HEK293 (cell line): ENCODE measurements at regions not wholly inside any gene's neighbourhood (a gene's known extent, or its start where the extent isn't known, plus 50 kb on each side); places are given as distances from the start of the nearest gene placed in this dataset.

ENCODE experiments used
- GLI4 ChIP-seq: fragments of 450-650 bp; formaldehyde crosslinking; IDR thresholded peaks from 2 replicates; pipeline ENCODE4 v1.5.1; 2016; ENCODE audit warnings: missing biosample characterization, missing genetic modification characterization
- KLF16 ChIP-seq: fragments of 450-650 bp; formaldehyde crosslinking; IDR thresholded peaks from 2 replicates; pipeline ENCODE4 v1.5.1; 2017; ENCODE audit warnings: missing biosample characterization, missing genetic modification characterization
- REST ChIP-seq: fragments of 450-650 bp; formaldehyde crosslinking; IDR thresholded peaks from 2 replicates; pipeline ENCODE4 v1.5.1; 2016; ENCODE audit warnings: missing biosample characterization, missing genetic modification characterization
- ZBTB17 ChIP-seq: fragments of 450-650 bp; formaldehyde crosslinking; IDR thresholded peaks from 2 replicates; pipeline ENCODE4 v1.5.1; 2016; ENCODE audit warnings: missing biosample characterization, missing genetic modification characterization
- ZEB2 ChIP-seq: fragments of 450-650 bp; formaldehyde crosslinking; IDR thresholded peaks from 2 replicates; pipeline ENCODE4 v1.5.1; 2016; ENCODE audit warnings: missing biosample characterization, missing genetic modification characterization
- ZFP3 ChIP-seq: fragments of 450-650 bp; formaldehyde crosslinking; IDR thresholded peaks from 2 replicates; pipeline ENCODE4 v1.5.1; 2016; ENCODE audit warnings: low read depth, missing biosample characterization, missing genetic modification characterization
- ZNF274 ChIP-seq, 2 experiments: fragments of 200-500 bp in 1 of 2; fragments of 450-650 bp in 1 of 2; sonication (Bioruptor generic) in 1 of 2; formaldehyde crosslinking in 1 of 2; IDR thresholded peaks; 2 replicates each; pipeline versions ENCODE4 v1.5.1 to v1.6.1; 2014 to 2016; ENCODE audit warnings: borderline replicate concordance in 1 of 2, inconsistent platforms in 1 of 2, low read length in 1 of 2, missing biosample characterization in 1 of 2, missing genetic modification characterization in 1 of 2
- ZNF639 ChIP-seq: fragments of 450-650 bp; formaldehyde crosslinking; IDR thresholded peaks from 2 replicates; pipeline ENCODE4 v1.5.1; 2016; ENCODE audit warnings: missing biosample characterization, missing genetic modification characterization
- ZNF701 ChIP-seq: fragments of 450-650 bp; formaldehyde crosslinking; IDR thresholded peaks from 2 replicates; pipeline ENCODE4 v1.5.1; 2016; ENCODE audit warnings: missing biosample characterization, missing genetic modification characterization
- TF ChIP-seq, protein P1 (sequence below): fragments of 450-650 bp; formaldehyde crosslinking; IDR thresholded peaks from 2 replicates; pipeline ENCODE4 v1.5.1; 2016; ENCODE audit warnings: missing biosample characterization, missing genetic modification characterization
- TF ChIP-seq, protein P2 (sequence below): fragments of 450-650 bp; formaldehyde crosslinking; IDR thresholded peaks from 2 replicates; pipeline ENCODE4 v1.5.1; 2016; ENCODE audit warnings: missing biosample characterization, missing genetic modification characterization, low read depth

DNA sequence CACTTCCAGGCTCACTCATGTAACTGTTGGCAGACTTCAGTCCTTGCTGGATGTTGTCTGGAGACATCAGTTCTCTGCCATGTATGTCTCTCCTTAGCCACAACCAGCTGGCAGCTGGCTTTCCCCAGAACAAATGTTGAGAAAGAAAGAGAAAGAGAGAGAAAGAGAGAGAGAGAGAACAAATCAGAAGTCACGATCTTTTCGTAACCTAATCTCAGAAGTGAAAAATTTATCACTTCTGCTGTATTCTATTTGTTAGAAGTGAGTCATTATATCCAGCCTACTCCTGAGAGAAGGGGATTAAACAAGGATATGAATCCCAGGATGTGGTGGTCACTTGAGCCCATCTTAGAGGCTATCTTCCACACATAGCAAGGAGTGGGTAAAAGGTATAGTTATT is 101.2 kb downstream of the BTG1 start:
- TF ChIP-seq ZNF274 (IDR thresholded peaks at IDR 0.05; ENCODE audit: low read length), result no peak
- TF ChIP-seq ZNF274 (tag by site-specific recombination; IDR thresholded peaks at IDR 0.05; ENCODE audit: borderline replicate concordance), result no peak
- no peak for TF ChIP-seq KLF16
- TF ChIP-seq, protein P1, sequence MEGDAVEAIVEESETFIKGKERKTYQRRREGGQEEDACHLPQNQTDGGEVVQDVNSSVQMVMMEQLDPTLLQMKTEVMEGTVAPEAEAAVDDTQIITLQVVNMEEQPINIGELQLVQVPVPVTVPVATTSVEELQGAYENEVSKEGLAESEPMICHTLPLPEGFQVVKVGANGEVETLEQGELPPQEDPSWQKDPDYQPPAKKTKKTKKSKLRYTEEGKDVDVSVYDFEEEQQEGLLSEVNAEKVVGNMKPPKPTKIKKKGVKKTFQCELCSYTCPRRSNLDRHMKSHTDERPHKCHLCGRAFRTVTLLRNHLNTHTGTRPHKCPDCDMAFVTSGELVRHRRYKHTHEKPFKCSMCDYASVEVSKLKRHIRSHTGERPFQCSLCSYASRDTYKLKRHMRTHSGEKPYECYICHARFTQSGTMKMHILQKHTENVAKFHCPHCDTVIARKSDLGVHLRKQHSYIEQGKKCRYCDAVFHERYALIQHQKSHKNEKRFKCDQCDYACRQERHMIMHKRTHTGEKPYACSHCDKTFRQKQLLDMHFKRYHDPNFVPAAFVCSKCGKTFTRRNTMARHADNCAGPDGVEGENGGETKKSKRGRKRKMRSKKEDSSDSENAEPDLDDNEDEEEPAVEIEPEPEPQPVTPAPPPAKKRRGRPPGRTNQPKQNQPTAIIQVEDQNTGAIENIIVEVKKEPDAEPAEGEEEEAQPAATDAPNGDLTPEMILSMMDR, result no peak
- no peak for TF ChIP-seq ZBTB17 (tag by site-specific recombination)
- TF ChIP-seq ZFP3 (tag by site-specific recombination), result no peak
- no peak for TF ChIP-seq ZEB2
- no peak for TF ChIP-seq GLI4 (tag by site-specific recombination)
- TF ChIP-seq ZNF639 (tag by site-specific recombination), result no peak
- TF ChIP-seq REST, result no peak
- no peak for TF ChIP-seq ZNF701 (tag by site-specific recombination)
- TF ChIP-seq, protein P2, sequence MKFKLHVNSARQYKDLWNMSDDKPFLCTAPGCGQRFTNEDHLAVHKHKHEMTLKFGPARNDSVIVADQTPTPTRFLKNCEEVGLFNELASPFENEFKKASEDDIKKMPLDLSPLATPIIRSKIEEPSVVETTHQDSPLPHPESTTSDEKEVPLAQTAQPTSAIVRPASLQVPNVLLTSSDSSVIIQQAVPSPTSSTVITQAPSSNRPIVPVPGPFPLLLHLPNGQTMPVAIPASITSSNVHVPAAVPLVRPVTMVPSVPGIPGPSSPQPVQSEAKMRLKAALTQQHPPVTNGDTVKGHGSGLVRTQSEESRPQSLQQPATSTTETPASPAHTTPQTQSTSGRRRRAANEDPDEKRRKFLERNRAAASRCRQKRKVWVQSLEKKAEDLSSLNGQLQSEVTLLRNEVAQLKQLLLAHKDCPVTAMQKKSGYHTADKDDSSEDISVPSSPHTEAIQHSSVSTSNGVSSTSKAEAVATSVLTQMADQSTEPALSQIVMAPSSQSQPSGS, result no peak
